GM23338 (cell line): ENCODE measurements at regions not wholly inside any gene's neighbourhood (a gene's known extent, or its start where the extent isn't known, plus 50 kb on each side); places are given as distances from the start of the nearest gene placed in this dataset.

Experiments
- ATAC-seq: fragments of 200-7000 bp; cut with Tn5 transposase; 3 replicates; pipeline ENCODE4 v1.9.1; 2020
- DNase-seq: peaks from one replicate; pipeline ENCODE4 v3.0.0-alpha.2; 2015; ENCODE audit warnings: low spot score
- H2AFZ ChIP-seq: fragments of 200-600 bp; sonication (generic); 2 replicates; pipeline ENCODE4 v1.8.0; 2016; ENCODE audit warnings: antibody characterized with exemption, mild to moderate bottlenecking, moderate library complexity
- H3F3A ChIP-seq: fragments of 200-600 bp; sonication (generic); replicated peaks from 2 replicates; pipeline ENCODE4 v1.8.0; 2017; ENCODE audit warnings: antibody characterized with exemption, mixed run types, low read depth
- H3K27ac ChIP-seq: fragments of 200-600 bp; sonication (generic); 2 replicates; pipeline ENCODE4 v1.6.1; 2016; ENCODE audit warnings: low read depth
- H3K27me3 ChIP-seq: fragments of 200-600 bp; sonication (generic); 2 replicates; pipeline ENCODE4 v1.8.0; 2016; ENCODE audit warnings: mild to moderate bottlenecking, mixed run types, moderate library complexity; ENCODE audit not compliant: insufficient read depth
- H3K36me3 ChIP-seq: fragments of 200-600 bp; sonication (generic); 2 replicates; pipeline ENCODE4 v1.8.0; 2016; ENCODE audit warnings: mild to moderate bottlenecking; ENCODE audit not compliant: insufficient read depth
- H3K4me1 ChIP-seq: fragments of 200-600 bp; sonication (generic); 2 replicates; pipeline ENCODE4 v1.8.0; 2016; ENCODE audit warnings: mild to moderate bottlenecking, moderate library complexity; ENCODE audit not compliant: insufficient read depth
- H3K4me2 ChIP-seq: fragments of 200-600 bp; sonication (generic); 2 replicates; pipeline ENCODE4 v1.7.1; 2017; ENCODE audit warnings: mixed run types
- H3K4me3 ChIP-seq: fragments of 200-600 bp; sonication (generic); 2 replicates; pipeline ENCODE4 v1.6.1; 2016; ENCODE audit warnings: mixed run types
- H3K79me2 ChIP-seq: fragments of 200-600 bp; sonication (generic); replicated peaks from 2 replicates; pipeline ENCODE4 v1.8.0; 2017; ENCODE audit warnings: mild to moderate bottlenecking; ENCODE audit not compliant: insufficient read depth
- H3K9me2 ChIP-seq: fragments of 200-600 bp; sonication (generic); 2 replicates; pipeline ENCODE4 v1.8.0; 2017; ENCODE audit not compliant: insufficient read depth
- H4K20me1 ChIP-seq: fragments of 200-600 bp; sonication (generic); replicated peaks from 2 replicates; pipeline ENCODE4 v1.8.0; 2017; ENCODE audit warnings: mild to moderate bottlenecking; ENCODE audit not compliant: insufficient read depth
- H3K27ac Mint-ChIP-seq: 2 replicates; pipeline ENCODE4 v1.8.0; 2020; ENCODE audit warnings: inconsistent platforms, mild to moderate bottlenecking, moderate library complexity, mixed read lengths
- H3K27me3 Mint-ChIP-seq: 3 replicates; pipeline ENCODE4 v1.8.0; 2022; ENCODE audit warnings: low read depth, mild to moderate bottlenecking, moderate library complexity, mixed read lengths, inconsistent platforms; ENCODE audit not compliant: insufficient read depth, poor library complexity
- H3K36me3 Mint-ChIP-seq: 3 replicates; pipeline ENCODE4 v1.8.0; 2021; ENCODE audit warnings: low read depth, mild to moderate bottlenecking, inconsistent platforms, moderate library complexity, mixed read lengths
- H3K4me1 Mint-ChIP-seq: 3 replicates; pipeline ENCODE4 v1.8.0; 2020; ENCODE audit warnings: mild to moderate bottlenecking, inconsistent platforms, mixed read lengths
- H3K4me3 Mint-ChIP-seq: 3 replicates; pipeline ENCODE4 v1.8.0; 2021; ENCODE audit warnings: moderate library complexity, mild to moderate bottlenecking, inconsistent platforms, mixed read lengths
- H3K9me3 Mint-ChIP-seq: 3 replicates; pipeline ENCODE4 v1.8.0; 2020; ENCODE audit warnings: moderate library complexity, mild to moderate bottlenecking, inconsistent platforms, mixed read lengths
- CREB1 ChIP-seq: fragments of 250-450 bp; sonication (Bioruptor Pico); IDR thresholded peaks from 2 replicates; pipeline ENCODE4 v1.5.0; 2020; ENCODE audit warnings: low read depth, mild to moderate bottlenecking, moderate library complexity
- ETS1 ChIP-seq: IDR thresholded peaks from 2 replicates; pipeline ENCODE4 v1.6.1; 2016; ENCODE audit warnings: antibody characterized with exemption
- EZH2 ChIP-seq: fragments of 200-600 bp; sonication (generic); IDR thresholded peaks from one replicate; pipeline ENCODE4 v1.8.0; 2017; ENCODE audit warnings: antibody characterized with exemption, mild to moderate bottlenecking, low read depth; ENCODE audit not compliant: unreplicated experiment
- EZH2phosphoT487 ChIP-seq: fragments of 200-600 bp; sonication (generic); IDR thresholded peaks from one replicate; pipeline ENCODE4 v1.8.1; 2018; ENCODE audit warnings: antibody characterized with exemption; ENCODE audit not compliant: unreplicated experiment
- JUNB ChIP-seq: IDR thresholded peaks from one replicate; pipeline ENCODE4 v1.6.1; 2016; ENCODE audit warnings: antibody characterized with exemption; ENCODE audit not compliant: unreplicated experiment
- NANOG ChIP-seq: IDR thresholded peaks from 2 replicates; pipeline ENCODE4 v1.6.1; 2016; ENCODE audit warnings: antibody characterized with exemption, borderline replicate concordance
- POLR2AphosphoS5 ChIP-seq: IDR thresholded peaks from 2 replicates; pipeline ENCODE4 v1.6.1; 2016; ENCODE audit warnings: antibody characterized with exemption, low read depth
- REST ChIP-seq: IDR thresholded peaks from one replicate; pipeline ENCODE4 v1.6.1; 2018; ENCODE audit warnings: antibody characterized with exemption; ENCODE audit not compliant: unreplicated experiment
- STAT1 ChIP-seq: IDR thresholded peaks from one replicate; pipeline ENCODE4 v1.6.1; 2016; ENCODE audit warnings: antibody characterized with exemption; ENCODE audit not compliant: unreplicated experiment
- ZNF114 ChIP-seq: fragments of 250-450 bp; sonication (Bioruptor Pico); IDR thresholded peaks from 2 replicates; pipeline ENCODE4 v1.5.0; 2020; ENCODE audit warnings: mild to moderate bottlenecking, moderate library complexity
- ZNF331 ChIP-seq: fragments of 250-450 bp; sonication (Bioruptor Pico); IDR thresholded peaks from 2 replicates; pipeline ENCODE4 v1.5.0; 2020; ENCODE audit warnings: low read depth, mild to moderate bottlenecking, moderate library complexity
- TF ChIP-seq, protein P1 (sequence below): fragments of 250-450 bp; sonication (Bioruptor Pico); IDR thresholded peaks from 2 replicates; pipeline ENCODE4 v1.5.0; 2020; ENCODE audit warnings: mild to moderate bottlenecking, moderate library complexity
- TF ChIP-seq, protein P2 (sequence below), 2 experiments: fragments of 200-600 bp in 1 of 2; sonication (generic) in 1 of 2; conservative IDR thresholded peaks; 2 replicates each; pipeline versions ENCODE4 v1.5.1 to v1.6.1; 2016 to 2017; ENCODE audit warnings: antibody characterized with exemption in 2 of 2, low read depth in 2 of 2, mild to moderate bottlenecking in 2 of 2, moderate library complexity in 1 of 2

- H3K4me3 ChIP-seq = no peak overlapping the region
- no peaks in the 10 kb centered on the region for H4K20me1 ChIP-seq
- peaks cover 7% of the 10 kb centered on the region; the same call in 1 of the 2 replicates for H3K4me1 ChIP-seq
- Mint-ChIP-seq H3K27ac (no peak overlapping the region), H3K4me1 (peaks cover 25% of the 10 kb centered on the region), H3K27me3 (peaks cover 2% of the 10 kb centered on the region), H3K36me3 (peaks cover 10% of the 10 kb centered on the region), H3K4me3 (no peak overlapping the region), H3K9me3 (peaks cover 16% of the 10 kb centered on the region)
- H3K27me3 ChIP-seq = no peaks in the 10 kb centered on the region
- TF ChIP-seq, protein P1, sequence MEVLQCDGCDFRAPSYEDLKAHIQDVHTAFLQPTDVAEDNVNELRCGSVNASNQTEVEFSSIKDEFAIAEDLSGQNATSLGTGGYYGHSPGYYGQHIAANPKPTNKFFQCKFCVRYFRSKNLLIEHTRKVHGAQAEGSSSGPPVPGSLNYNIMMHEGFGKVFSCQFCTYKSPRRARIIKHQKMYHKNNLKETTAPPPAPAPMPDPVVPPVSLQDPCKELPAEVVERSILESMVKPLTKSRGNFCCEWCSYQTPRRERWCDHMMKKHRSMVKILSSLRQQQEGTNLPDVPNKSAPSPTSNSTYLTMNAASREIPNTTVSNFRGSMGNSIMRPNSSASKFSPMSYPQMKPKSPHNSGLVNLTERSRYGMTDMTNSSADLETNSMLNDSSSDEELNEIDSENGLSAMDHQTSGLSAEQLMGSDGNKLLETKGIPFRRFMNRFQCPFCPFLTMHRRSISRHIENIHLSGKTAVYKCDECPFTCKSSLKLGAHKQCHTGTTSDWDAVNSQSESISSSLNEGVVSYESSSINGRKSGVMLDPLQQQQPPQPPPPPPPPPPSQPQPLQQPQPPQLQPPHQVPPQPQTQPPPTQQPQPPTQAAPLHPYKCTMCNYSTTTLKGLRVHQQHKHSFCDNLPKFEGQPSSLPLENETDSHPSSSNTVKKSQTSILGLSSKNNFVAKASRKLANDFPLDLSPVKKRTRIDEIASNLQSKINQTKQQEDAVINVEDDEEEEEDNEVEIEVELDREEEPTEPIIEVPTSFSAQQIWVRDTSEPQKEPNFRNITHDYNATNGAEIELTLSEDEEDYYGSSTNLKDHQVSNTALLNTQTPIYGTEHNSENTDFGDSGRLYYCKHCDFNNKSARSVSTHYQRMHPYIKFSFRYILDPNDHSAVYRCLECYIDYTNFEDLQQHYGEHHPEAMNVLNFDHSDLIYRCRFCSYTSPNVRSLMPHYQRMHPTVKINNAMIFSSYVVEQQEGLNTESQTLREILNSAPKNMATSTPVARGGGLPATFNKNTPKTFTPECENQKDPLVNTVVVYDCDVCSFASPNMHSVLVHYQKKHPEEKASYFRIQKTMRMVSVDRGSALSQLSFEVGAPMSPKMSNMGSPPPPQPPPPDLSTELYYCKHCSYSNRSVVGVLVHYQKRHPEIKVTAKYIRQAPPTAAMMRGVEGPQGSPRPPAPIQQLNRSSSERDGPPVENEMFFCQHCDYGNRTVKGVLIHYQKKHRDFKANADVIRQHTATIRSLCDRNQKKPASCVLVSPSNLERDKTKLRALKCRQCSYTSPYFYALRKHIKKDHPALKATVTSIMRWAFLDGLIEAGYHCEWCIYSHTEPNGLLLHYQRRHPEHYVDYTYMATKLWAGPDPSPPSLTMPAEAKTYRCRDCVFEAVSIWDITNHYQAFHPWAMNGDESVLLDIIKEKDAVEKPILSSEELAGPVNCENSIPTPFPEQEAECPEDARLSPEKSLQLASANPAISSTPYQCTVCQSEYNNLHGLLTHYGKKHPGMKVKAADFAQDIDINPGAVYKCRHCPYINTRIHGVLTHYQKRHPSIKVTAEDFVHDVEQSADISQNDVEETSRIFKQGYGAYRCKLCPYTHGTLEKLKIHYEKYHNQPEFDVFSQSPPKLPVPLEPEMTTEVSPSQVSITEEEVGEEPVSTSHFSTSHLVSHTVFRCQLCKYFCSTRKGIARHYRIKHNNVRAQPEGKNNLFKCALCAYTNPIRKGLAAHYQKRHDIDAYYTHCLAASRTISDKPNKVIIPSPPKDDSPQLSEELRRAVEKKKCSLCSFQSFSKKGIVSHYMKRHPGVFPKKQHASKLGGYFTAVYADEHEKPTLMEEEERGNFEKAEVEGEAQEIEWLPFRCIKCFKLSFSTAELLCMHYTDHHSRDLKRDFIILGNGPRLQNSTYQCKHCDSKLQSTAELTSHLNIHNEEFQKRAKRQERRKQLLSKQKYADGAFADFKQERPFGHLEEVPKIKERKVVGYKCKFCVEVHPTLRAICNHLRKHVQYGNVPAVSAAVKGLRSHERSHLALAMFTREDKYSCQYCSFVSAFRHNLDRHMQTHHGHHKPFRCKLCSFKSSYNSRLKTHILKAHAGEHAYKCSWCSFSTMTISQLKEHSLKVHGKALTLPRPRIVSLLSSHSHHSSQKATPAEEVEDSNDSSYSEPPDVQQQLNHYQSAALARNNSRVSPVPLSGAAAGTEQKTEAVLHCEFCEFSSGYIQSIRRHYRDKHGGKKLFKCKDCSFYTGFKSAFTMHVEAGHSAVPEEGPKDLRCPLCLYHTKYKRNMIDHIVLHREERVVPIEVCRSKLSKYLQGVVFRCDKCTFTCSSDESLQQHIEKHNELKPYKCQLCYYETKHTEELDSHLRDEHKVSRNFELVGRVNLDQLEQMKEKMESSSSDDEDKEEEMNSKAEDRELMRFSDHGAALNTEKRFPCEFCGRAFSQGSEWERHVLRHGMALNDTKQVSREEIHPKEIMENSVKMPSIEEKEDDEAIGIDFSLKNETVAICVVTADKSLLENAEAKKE (CRISPR knock-in tag) = no peak
- TF ChIP-seq EZH2phosphoT487 (no peak), JUNB (no peak), ZNF331 (CRISPR knock-in tag) (no peak), EZH2 (no peak), CREB1 (CRISPR knock-in tag) (no peak), POLR2AphosphoS5 (no peak), ETS1 (no peak), REST (no peak), ZNF114 (CRISPR knock-in tag) (no peak), NANOG (no peak), STAT1 (no peak)
- TF ChIP-seq, protein P2, sequence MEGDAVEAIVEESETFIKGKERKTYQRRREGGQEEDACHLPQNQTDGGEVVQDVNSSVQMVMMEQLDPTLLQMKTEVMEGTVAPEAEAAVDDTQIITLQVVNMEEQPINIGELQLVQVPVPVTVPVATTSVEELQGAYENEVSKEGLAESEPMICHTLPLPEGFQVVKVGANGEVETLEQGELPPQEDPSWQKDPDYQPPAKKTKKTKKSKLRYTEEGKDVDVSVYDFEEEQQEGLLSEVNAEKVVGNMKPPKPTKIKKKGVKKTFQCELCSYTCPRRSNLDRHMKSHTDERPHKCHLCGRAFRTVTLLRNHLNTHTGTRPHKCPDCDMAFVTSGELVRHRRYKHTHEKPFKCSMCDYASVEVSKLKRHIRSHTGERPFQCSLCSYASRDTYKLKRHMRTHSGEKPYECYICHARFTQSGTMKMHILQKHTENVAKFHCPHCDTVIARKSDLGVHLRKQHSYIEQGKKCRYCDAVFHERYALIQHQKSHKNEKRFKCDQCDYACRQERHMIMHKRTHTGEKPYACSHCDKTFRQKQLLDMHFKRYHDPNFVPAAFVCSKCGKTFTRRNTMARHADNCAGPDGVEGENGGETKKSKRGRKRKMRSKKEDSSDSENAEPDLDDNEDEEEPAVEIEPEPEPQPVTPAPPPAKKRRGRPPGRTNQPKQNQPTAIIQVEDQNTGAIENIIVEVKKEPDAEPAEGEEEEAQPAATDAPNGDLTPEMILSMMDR (conservative IDR thresholded peaks at IDR 0.05; ENCODE audit: low read depth in 2 of 2) = no peak
- ATAC-seq (no peak), DNase-seq (no peak)
- H3K79me2 ChIP-seq = no peaks in the 10 kb centered on the region
- H3K27ac ChIP-seq = no peak overlapping the region
- H3K9me2 ChIP-seq = no peaks in the 10 kb centered on the region; the same call in 1 of the 2 replicates
- H3K36me3 ChIP-seq = peaks cover 6% of the 10 kb centered on the region; the same call in 1 of the 2 replicates
- no peak overlapping the region for H3K4me2 ChIP-seq
- no peaks in the 10 kb centered on the region for H3F3A ChIP-seq
- H2AFZ ChIP-seq = no peak overlapping the region
Observed at GRCh38 chr15:29911705-29912104, 89.4 kb upstream of the TJP1 start.
